ENCODE measurements at regions not wholly inside any gene's neighbourhood (a gene's known extent, or its start where the extent isn't known, plus 50 kb on each side); places are given as distances from the start of the nearest gene placed in this dataset.

- H3K27me3 ChIP-seq (ENCODE audit: insufficient read depth, low read length) = no peaks in the 10 kb centered on the region
- ATAC-seq (no peak), DNase-seq (ENCODE audit: low read depth, low spot score) (no peak)
- peaks cover 0 to 3% of the 10 kb centered on the region in 2 experiments; a peak in 2 of 4 replicates for H3K9me3 ChIP-seq (ENCODE audit: control insufficient read depth in 1 of 2, insufficient read depth in 1 of 2, low read depth in 1 of 2, low read length in 2 of 2)
- no peak overlapping the region for H3K4me2 ChIP-seq (ENCODE audit: low read length)
- ChIA-PET RAD21 (ENCODE audit: low non-redundant PET in 1 of 2, low total read pairs in 2 of 2, uncharacterized antibody in 2 of 2, unreplicated experiment in 2 of 2) (no interaction called here), CTCF (no interaction called here), POLR2A (no interaction called here)
- no peaks in the 10 kb centered on the region for H3K9me2 ChIP-seq (ENCODE audit: insufficient read depth)
- no TSS peak for BruUV-seq (replicated peaks)
- intact Hi-C loops (cut with micrococcal nuclease) = no loop called here
- no peaks in the 10 kb centered on the region for H4K20me1 ChIP-seq (ENCODE audit: insufficient read depth)
- no peak for TF ChIP-seq CBX3 (IDR thresholded peaks at IDR 0.05; ENCODE audit: low read depth)
- no peak for TF ChIP-seq ZFX (IDR thresholded peaks at IDR 0.05)
- no peak for TF ChIP-seq SP1 (IDR thresholded peaks at IDR 0.05; ENCODE audit: low read depth)
- TF ChIP-seq SRF (IDR thresholded peaks at IDR 0.05; ENCODE audit: low read depth) = no peak
- no peak for TF ChIP-seq EZH2 (IDR thresholded peaks at IDR 0.05)
- TF ChIP-seq POLR2AphosphoS5 (IDR thresholded peaks at IDR 0.05; ENCODE audit: low read depth, low read length) = no peak
- no peak for TF ChIP-seq ELF1 (IDR thresholded peaks at IDR 0.05; ENCODE audit: borderline replicate concordance, low read depth)
- no peak for TF ChIP-seq RAD21 (IDR thresholded peaks at IDR 0.05; ENCODE audit: low read depth)
- TF ChIP-seq CEBPB (IDR thresholded peaks at IDR 0.05; ENCODE audit: low read depth) = no peak
- TF ChIP-seq SIN3A (IDR thresholded peaks at IDR 0.05; ENCODE audit: low read depth) = no peak
- no peak for TF ChIP-seq MAX (IDR thresholded peaks at IDR 0.05)
- TF ChIP-seq ZNF274 (IDR thresholded peaks at IDR 0.05; ENCODE audit: low read depth, low read length) = no peak
- no peak for TF ChIP-seq EGR1 (IDR thresholded peaks at IDR 0.05; ENCODE audit: low read depth)
- TF ChIP-seq, protein P1, sequence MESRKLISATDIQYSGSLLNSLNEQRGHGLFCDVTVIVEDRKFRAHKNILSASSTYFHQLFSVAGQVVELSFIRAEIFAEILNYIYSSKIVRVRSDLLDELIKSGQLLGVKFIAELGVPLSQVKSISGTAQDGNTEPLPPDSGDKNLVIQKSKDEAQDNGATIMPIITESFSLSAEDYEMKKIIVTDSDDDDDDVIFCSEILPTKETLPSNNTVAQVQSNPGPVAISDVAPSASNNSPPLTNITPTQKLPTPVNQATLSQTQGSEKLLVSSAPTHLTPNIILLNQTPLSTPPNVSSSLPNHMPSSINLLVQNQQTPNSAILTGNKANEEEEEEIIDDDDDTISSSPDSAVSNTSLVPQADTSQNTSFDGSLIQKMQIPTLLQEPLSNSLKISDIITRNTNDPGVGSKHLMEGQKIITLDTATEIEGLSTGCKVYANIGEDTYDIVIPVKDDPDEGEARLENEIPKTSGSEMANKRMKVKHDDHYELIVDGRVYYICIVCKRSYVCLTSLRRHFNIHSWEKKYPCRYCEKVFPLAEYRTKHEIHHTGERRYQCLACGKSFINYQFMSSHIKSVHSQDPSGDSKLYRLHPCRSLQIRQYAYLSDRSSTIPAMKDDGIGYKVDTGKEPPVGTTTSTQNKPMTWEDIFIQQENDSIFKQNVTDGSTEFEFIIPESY (IDR thresholded peaks at IDR 0.05; ENCODE audit: extremely low read depth, insufficient replicate concordance, low read length) = no peak
- TF ChIP-seq POLR2A (IDR thresholded peaks at IDR 0.05; ENCODE audit: borderline replicate concordance, extremely low read depth, insufficient read depth, insufficient read length) = no peak
- TF ChIP-seq, protein P2, sequence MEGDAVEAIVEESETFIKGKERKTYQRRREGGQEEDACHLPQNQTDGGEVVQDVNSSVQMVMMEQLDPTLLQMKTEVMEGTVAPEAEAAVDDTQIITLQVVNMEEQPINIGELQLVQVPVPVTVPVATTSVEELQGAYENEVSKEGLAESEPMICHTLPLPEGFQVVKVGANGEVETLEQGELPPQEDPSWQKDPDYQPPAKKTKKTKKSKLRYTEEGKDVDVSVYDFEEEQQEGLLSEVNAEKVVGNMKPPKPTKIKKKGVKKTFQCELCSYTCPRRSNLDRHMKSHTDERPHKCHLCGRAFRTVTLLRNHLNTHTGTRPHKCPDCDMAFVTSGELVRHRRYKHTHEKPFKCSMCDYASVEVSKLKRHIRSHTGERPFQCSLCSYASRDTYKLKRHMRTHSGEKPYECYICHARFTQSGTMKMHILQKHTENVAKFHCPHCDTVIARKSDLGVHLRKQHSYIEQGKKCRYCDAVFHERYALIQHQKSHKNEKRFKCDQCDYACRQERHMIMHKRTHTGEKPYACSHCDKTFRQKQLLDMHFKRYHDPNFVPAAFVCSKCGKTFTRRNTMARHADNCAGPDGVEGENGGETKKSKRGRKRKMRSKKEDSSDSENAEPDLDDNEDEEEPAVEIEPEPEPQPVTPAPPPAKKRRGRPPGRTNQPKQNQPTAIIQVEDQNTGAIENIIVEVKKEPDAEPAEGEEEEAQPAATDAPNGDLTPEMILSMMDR (IDR thresholded peaks at IDR 0.05 in 2 of 3, conservative IDR thresholded peaks at IDR 0.05 in 1 of 3; ENCODE audit: borderline replicate concordance in 1 of 3, insufficient read depth in 1 of 3, low read depth in 2 of 3, low read length in 2 of 3) = no peak
- TF ChIP-seq TCF7L2 (IDR thresholded peaks at IDR 0.05; ENCODE audit: borderline replicate concordance, extremely low read depth, insufficient read depth, insufficient read length) = no peak
- TF ChIP-seq FOSL1 (IDR thresholded peaks at IDR 0.05; ENCODE audit: low read depth) = no peak
- TF ChIP-seq REST (IDR thresholded peaks at IDR 0.05; ENCODE audit: low read depth) = no peak
- no peak for TF ChIP-seq EZH2phosphoT487 (IDR thresholded peaks at IDR 0.05; ENCODE audit: borderline replicate concordance)
- no peak overlapping the region for H3K27ac ChIP-seq (ENCODE audit: low read depth, low read length)
- no peaks in the 10 kb centered on the region for H3K36me3 ChIP-seq (ENCODE audit: control insufficient read depth in 1 of 2, insufficient read depth in 2 of 2, low read length in 2 of 2)
- H3K4me1 ChIP-seq (ENCODE audit: control insufficient read depth in 1 of 2, insufficient read depth in 2 of 2, low read length in 2 of 2) = no peaks in the 10 kb centered on the region
- no peaks in the 10 kb centered on the region for H3K79me2 ChIP-seq (ENCODE audit: insufficient read depth, low read length)
- H3K9ac ChIP-seq (ENCODE audit: low read length) = no peak overlapping the region
- H3K4me3 ChIP-seq (replicated peaks in 1 of 2; ENCODE audit: low read depth in 1 of 2, low read length in 2 of 2) = no peak overlapping the region
- H2AFZ ChIP-seq (ENCODE audit: low read depth, low read length, poor library complexity, severe bottlenecking) = no peak overlapping the region
Measured at GRCh38 chr20:41935259-41935791, 317.1 kb upstream of the CHD6 start.
